ENCODE measurements at regions not wholly inside any gene's neighbourhood (a gene's known extent, or its start where the extent isn't known, plus 50 kb on each side); places are given as distances from the start of the nearest gene placed in this dataset.

- TF ChIP-seq, protein P1, sequence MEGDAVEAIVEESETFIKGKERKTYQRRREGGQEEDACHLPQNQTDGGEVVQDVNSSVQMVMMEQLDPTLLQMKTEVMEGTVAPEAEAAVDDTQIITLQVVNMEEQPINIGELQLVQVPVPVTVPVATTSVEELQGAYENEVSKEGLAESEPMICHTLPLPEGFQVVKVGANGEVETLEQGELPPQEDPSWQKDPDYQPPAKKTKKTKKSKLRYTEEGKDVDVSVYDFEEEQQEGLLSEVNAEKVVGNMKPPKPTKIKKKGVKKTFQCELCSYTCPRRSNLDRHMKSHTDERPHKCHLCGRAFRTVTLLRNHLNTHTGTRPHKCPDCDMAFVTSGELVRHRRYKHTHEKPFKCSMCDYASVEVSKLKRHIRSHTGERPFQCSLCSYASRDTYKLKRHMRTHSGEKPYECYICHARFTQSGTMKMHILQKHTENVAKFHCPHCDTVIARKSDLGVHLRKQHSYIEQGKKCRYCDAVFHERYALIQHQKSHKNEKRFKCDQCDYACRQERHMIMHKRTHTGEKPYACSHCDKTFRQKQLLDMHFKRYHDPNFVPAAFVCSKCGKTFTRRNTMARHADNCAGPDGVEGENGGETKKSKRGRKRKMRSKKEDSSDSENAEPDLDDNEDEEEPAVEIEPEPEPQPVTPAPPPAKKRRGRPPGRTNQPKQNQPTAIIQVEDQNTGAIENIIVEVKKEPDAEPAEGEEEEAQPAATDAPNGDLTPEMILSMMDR (IDR thresholded peaks at IDR 0.05): no peak
- no peak for TF ChIP-seq EZH2 (IDR thresholded peaks at IDR 0.05; ENCODE audit: borderline replicate concordance, insufficient read depth, low read depth, low read length, poor library complexity, severe bottlenecking)
These were observed 165.0 kb upstream of the ELAC2 start for GRCh38 chr17:13182854-13183253.
